ENCODE measurements at regions not wholly inside any gene's neighbourhood (a gene's known extent, or its start where the extent isn't known, plus 50 kb on each side); places are given as distances from the start of the nearest gene placed in this dataset.

GRCh38 chr1:67577646-67578045, 107.4 kb upstream of the GADD45A start:
- TF ChIP-seq MAX (IDR thresholded peaks at IDR 0.05) = no peak
- TF ChIP-seq EZH2phosphoT487 (IDR thresholded peaks at IDR 0.05; ENCODE audit: borderline replicate concordance) = no peak
- TF ChIP-seq CTCF (IDR thresholded peaks at IDR 0.05 in 2 of 3, conservative IDR thresholded peaks at IDR 0.05 in 1 of 3; ENCODE audit: borderline replicate concordance in 1 of 3, insufficient read depth in 1 of 3, low read depth in 2 of 3, low read length in 2 of 3) = no peak
- TF ChIP-seq POLR2A (IDR thresholded peaks at IDR 0.05; ENCODE audit: borderline replicate concordance, extremely low read depth, insufficient read depth, insufficient read length) = no peak
- TF ChIP-seq EZH2 (IDR thresholded peaks at IDR 0.05) = no peak
- TF ChIP-seq ELF1 (IDR thresholded peaks at IDR 0.05; ENCODE audit: borderline replicate concordance, low read depth) = no peak
- TF ChIP-seq ATF3 (IDR thresholded peaks at IDR 0.05) = no peak
- no peak for TF ChIP-seq FOSL1 (IDR thresholded peaks at IDR 0.05; ENCODE audit: low read depth)
- no peak for TF ChIP-seq YY1 (IDR thresholded peaks at IDR 0.05; ENCODE audit: extremely low read depth, insufficient replicate concordance, low read depth, low read length)
- no peak for TF ChIP-seq SIN3A (IDR thresholded peaks at IDR 0.05; ENCODE audit: low read depth)
- no peak for TF ChIP-seq REST (IDR thresholded peaks at IDR 0.05; ENCODE audit: low read depth)
- TF ChIP-seq ZNF274 (IDR thresholded peaks at IDR 0.05; ENCODE audit: low read depth, low read length) = no peak
